HG03442 (cell line): ENCODE measurements at regions not wholly inside any gene's neighbourhood (a gene's known extent, or its start where the extent isn't known, plus 50 kb on each side); places are given as distances from the start of the nearest gene placed in this dataset.

Experiments
- ATAC-seq: cut with Tn5 transposase; IDR thresholded peaks from one replicate; pipeline ENCODE4 v1.9.1; 2021; ENCODE audit warnings: mild to moderate bottlenecking, moderate library complexity; ENCODE audit not compliant: unreplicated experiment

GRCh38 chr1:96992871-96993270 is 271.3 kb downstream of the PTBP2 start:
- no peak for ATAC-seq

GRCh38 chr1:96995351-96995750 is 273.8 kb downstream of the PTBP2 start:
- ATAC-seq = no peak

GRCh38 chr1:96996001-96996400 is 274.4 kb downstream of the PTBP2 start:
- no peak for ATAC-seq

GRCh38 chr1:96997717-96998116 is 276.1 kb downstream of the PTBP2 start:
- ATAC-seq = no peak

- ATAC-seq = no peak
Measured at GRCh38 chr1:96998466-96998865, 276.9 kb downstream of the PTBP2 start.

- no peak for ATAC-seq
Measured at GRCh38 chr1:96999191-96999590, 277.6 kb downstream of the PTBP2 start.

- no peak for ATAC-seq
Measured at GRCh38 chr1:97004054-97004453, 282.5 kb downstream of the PTBP2 start.

GRCh38 chr1:97004743-97005142 is 283.2 kb downstream of the PTBP2 start:
- no peak for ATAC-seq

- ATAC-seq = no peak
Measured at GRCh38 chr1:97006044-97006661, 284.6 kb downstream of the PTBP2 start.

GRCh38 chr1:97007840-97008604 is 286.4 kb downstream of the PTBP2 start:
- ATAC-seq = no peak

GRCh38 chr1:97010566-97011264 is 289.1 kb downstream of the PTBP2 start:
- no peak for ATAC-seq

- ATAC-seq = no peak
Measured at GRCh38 chr1:97013136-97013535, 291.6 kb downstream of the PTBP2 start.

GRCh38 chr1:97013941-97014340 is 292.4 kb downstream of the PTBP2 start:
- no peak for ATAC-seq

GRCh38 chr1:97014426-97014825 is 292.8 kb downstream of the PTBP2 start:
- ATAC-seq = no peak

- no peak for ATAC-seq
Measured at GRCh38 chr1:97017895-97018294, 296.3 kb downstream of the PTBP2 start.
